NCI-H1694 (cell line): ENCODE measurements at regions not wholly inside any gene's neighbourhood (a gene's known extent, or its start where the extent isn't known, plus 50 kb on each side); places are given as distances from the start of the nearest gene placed in this dataset.

Experiments used
- DNase-seq: peaks from one replicate; lab custom pipeline; 2025; lab: John Stamatoyannopoulos, UW

- DNase-seq, result no peak
Observed at GRCh38 chr2:150047620-150048222, 439.7 kb downstream of the RND3 start.

GRCh38 chr2:150046810-150047209 is 440.7 kb downstream of the RND3 start:
- DNase-seq, result no peak

- no peak for DNase-seq
Observed at GRCh38 chr2:150046211-150046610, 441.3 kb downstream of the RND3 start.

- no peak for DNase-seq
Observed at GRCh38 chr2:150045601-150046000, 441.9 kb downstream of the RND3 start.

- no peak for DNase-seq
Observed at GRCh38 chr2:150043172-150043500, 444.3 kb downstream of the RND3 start.

GRCh38 chr2:150042500-150043171 is 444.8 kb downstream of the RND3 start:
- DNase-seq, result no peak

- no peak for DNase-seq
Observed at GRCh38 chr2:150041722-150042425, 445.6 kb downstream of the RND3 start.

- DNase-seq, result no peak
Observed at GRCh38 chr2:150036622-150037021, 449.0 kb upstream of the MMADHC start.

GRCh38 chr2:150034665-150035064 is 447.1 kb upstream of the MMADHC start:
- no peak for DNase-seq

GRCh38 chr2:150030436-150031190 is 443.0 kb upstream of the MMADHC start:
- DNase-seq, result no peak

- DNase-seq, result no peak
Observed at GRCh38 chr2:150028322-150028721, 440.7 kb upstream of the MMADHC start.

- DNase-seq, result no peak
Observed at GRCh38 chr2:150027164-150027563, 439.6 kb upstream of the MMADHC start.

GRCh38 chr2:150023663-150024062 is 436.1 kb upstream of the MMADHC start:
- DNase-seq, result no peak

- DNase-seq, result no peak
Observed at GRCh38 chr2:150023044-150023443, 435.5 kb upstream of the MMADHC start.

- no peak for DNase-seq
Observed at GRCh38 chr2:150020937-150021673, 433.5 kb upstream of the MMADHC start.

GRCh38 chr2:150020221-150020620 is 432.6 kb upstream of the MMADHC start:
- no peak for DNase-seq

GRCh38 chr2:150019063-150019462 is 431.5 kb upstream of the MMADHC start:
- DNase-seq, result no peak

- no peak for DNase-seq
Observed at GRCh38 chr2:150012986-150013385, 425.4 kb upstream of the MMADHC start.

GRCh38 chr2:150011161-150011730 is 423.7 kb upstream of the MMADHC start:
- no peak for DNase-seq

- no peak for DNase-seq
Observed at GRCh38 chr2:150008901-150009300, 421.3 kb upstream of the MMADHC start.

- DNase-seq, result no peak
Observed at GRCh38 chr2:150007815-150008430, 420.3 kb upstream of the MMADHC start.
